IPS-15b (cell line): ENCODE measurements at regions not wholly inside any gene's neighbourhood (a gene's known extent, or its start where the extent isn't known, plus 50 kb on each side); places are given as distances from the start of the nearest gene placed in this dataset.
A peak's percentile ranks its signal among the peaks of the same experiment; 100 is the strongest.
"Not testable (repeated sequence)": the region's sequence is repeated elsewhere in the genome, so short reads cannot be mapped to it uniquely, and the experiment has no call there.

Experiments used
- H3K27me3 ChIP-seq: one replicate; pipeline ENCODE4 v1.6.1; 2013; ENCODE audit warnings: low read length; ENCODE audit not compliant: control insufficient read depth, insufficient read depth
- H3K36me3 ChIP-seq: one replicate; pipeline ENCODE4 v1.6.1; 2013; ENCODE audit warnings: low read length; ENCODE audit not compliant: control insufficient read depth, insufficient read depth
- H3K4me1 ChIP-seq: one replicate; pipeline ENCODE4 v1.6.1; 2013; ENCODE audit warnings: mild to moderate bottlenecking, low read length; ENCODE audit not compliant: control insufficient read depth, insufficient read depth
- H3K4me3 ChIP-seq: one replicate; pipeline ENCODE4 v1.5.1; 2013; ENCODE audit warnings: low read depth, low read length
- H3K9ac ChIP-seq: one replicate; pipeline ENCODE4 v1.6.1; 2013; ENCODE audit warnings: low read depth, mild to moderate bottlenecking, low read length
- H3K9me3 ChIP-seq: one replicate; pipeline ENCODE4 v1.6.1; 2013; ENCODE audit warnings: mild to moderate bottlenecking, low read length; ENCODE audit not compliant: control insufficient read depth, insufficient read depth

DNA sequence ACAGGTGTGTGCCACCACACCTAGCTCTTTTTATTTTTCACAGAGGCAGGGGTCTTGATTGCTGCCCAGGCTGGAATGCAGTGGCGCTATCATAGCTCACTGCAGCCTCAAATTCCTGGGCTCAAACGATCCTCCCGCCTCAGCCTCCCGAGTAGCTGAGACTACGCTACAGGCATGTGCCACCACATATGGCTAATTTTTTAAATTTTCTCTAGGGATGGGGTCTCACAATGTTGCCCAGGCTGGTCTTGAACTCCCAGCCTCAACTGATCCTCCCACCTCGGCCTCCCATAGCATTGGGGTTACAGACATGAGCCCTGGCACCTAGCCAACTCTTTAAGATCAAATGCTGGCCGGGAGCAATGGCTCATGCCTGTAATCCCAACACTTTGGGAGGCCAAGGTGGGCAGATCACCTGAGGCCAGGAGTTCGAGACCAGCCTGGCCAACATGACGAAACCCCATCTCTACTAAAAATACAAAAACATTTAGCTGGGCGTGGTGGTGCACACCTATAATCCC is 50.6 kb upstream of the MYL10 start:
- not testable (repeated sequence) for H3K27me3 ChIP-seq, H3K4me3 ChIP-seq, H3K36me3 ChIP-seq, H3K9me3 ChIP-seq, H3K4me1 ChIP-seq, H3K9ac ChIP-seq

DNA sequence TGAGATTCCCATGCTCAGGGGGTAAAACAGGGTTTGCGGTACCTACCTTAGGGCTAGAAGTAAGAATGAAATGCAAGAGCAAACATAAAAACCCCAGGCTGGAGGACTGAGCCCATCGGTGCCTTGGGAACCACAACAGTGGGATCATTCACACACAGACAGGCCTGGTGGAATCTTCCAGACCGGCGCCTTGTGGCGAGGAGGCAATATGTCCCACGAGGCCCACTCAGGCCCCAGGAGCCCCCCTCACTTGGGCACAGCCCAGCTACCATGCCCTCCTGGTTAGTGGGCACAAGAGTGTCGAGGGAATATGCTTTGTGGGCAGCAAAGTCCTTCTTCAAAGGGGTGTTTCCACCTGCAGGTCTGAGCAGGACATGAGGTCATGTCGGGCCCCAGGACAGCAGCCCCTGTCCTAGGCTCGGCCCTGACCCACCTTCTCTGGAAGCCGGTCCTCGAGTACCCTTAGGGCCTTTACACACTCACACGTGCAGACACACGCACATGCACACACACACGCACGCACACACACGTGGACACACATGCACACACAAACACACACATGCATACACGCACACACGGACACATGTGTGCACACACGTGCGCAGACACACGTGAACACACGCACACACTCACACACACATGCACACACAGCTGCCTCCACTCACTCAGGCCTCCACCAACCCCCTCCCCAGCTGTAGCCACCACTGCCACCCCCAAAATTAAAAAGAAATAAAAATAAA is 51.5 kb upstream of the MYL10 start:
- H3K4me1 ChIP-seq, result no peaks in the 10 kb centered on the region
- H3K9me3 ChIP-seq, result no peaks in the 10 kb centered on the region
- no peaks in the 10 kb centered on the region for H3K36me3 ChIP-seq
- H3K27me3 ChIP-seq, result no peaks in the 10 kb centered on the region
- H3K9ac ChIP-seq, result no peak overlapping the region
- H3K4me3 ChIP-seq, result no peak overlapping the region

DNA sequence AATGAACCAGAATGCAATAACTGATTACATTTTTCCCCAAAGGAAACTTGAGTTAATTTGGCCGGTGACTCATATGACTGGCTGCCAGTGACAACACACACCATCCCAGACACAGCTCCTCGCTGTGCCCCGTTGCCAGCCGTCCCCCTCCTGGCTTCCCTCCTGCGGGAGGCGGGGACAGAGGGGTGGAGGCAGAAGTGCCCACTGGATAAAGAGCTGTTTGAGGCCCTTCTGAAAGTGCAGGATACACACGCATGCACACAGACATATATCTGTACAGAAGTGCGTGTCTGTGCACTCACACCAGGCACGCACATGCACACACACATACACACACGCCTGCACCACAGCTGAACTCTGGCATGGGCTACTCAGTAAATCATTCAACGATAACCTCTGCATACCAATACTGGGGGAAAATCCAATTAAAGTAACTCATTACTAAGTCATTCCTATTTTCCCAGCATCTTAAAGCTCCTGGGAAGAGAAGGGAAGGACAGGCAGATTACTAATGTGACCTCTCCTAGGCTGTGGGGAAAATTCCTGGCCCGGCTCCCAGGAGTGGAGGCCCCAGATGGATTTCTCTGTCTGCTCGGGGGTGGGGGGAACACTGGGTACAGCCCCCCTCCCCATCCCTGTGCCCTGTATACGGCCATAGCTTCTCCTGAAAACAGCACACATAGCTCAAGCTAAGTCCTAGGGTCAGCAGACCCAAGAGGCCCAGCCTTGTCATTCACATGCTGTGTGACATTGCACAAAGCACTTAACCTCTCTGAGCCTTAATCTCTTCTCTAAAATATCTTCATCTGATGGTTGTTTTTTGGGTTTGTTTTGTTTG is 52.3 kb upstream of the MYL10 start:
- Histone ChIP-seq H3K4me1 (no peaks in the 10 kb centered on the region), H3K36me3 (no peaks in the 10 kb centered on the region), H3K4me3 (no peak overlapping the region), H3K27me3 (no peaks in the 10 kb centered on the region), H3K9ac (no peak overlapping the region), H3K9me3 (no peaks in the 10 kb centered on the region)

DNA sequence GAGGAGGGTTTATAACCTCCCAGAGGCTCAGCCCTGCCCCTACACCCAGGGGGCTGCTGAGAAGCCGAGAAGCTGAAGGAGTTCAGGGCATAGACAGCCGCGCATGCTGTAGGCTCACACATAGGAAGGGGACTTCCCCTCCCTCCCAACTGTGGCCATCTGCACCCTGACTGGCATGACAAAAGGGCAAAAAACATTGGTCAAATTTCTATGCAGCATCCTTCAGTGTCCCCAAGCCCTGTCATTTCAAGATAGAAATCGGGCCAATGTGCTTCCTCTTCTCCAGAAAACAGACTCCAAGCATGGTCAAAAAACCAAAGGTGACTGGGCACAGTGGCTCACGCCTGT is 55.9 kb upstream of the MYL10 start:
- H3K4me3 ChIP-seq, result no peak overlapping the region
- H3K9ac ChIP-seq, result no peak overlapping the region
- H3K9me3 ChIP-seq, result no peaks in the 10 kb centered on the region
- H3K36me3 ChIP-seq, result no peaks in the 10 kb centered on the region
- no peaks in the 10 kb centered on the region for H3K4me1 ChIP-seq
- peaks cover 6% of the 10 kb centered on the region for H3K27me3 ChIP-seq

DNA sequence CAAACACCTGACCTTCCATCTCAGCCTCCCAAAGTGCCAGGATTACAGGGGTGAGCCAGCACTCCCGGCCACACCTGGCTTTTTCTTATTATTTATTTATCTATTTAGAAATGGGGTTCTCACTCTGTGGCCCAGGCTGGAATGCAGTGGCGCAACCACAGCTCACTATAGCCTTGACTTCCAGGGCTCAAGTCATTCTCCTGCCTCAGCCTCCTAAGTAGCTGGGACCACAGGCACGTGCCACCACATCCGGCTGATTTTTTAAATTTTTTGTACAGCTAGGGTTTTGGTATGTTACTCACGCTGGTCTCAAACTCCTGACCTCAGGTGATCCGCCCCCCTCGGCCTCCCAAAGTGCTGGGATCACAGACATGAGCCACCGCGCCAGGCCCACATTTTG is 56.9 kb upstream of the MYL10 start:
- Histone ChIP-seq H3K4me3 (no peak overlapping the region), H3K36me3 (no peaks in the 10 kb centered on the region), H3K27me3 (peaks cover 6% of the 10 kb centered on the region), H3K4me1 (no peaks in the 10 kb centered on the region), H3K9me3 (no peaks in the 10 kb centered on the region), H3K9ac (no peak overlapping the region)

DNA sequence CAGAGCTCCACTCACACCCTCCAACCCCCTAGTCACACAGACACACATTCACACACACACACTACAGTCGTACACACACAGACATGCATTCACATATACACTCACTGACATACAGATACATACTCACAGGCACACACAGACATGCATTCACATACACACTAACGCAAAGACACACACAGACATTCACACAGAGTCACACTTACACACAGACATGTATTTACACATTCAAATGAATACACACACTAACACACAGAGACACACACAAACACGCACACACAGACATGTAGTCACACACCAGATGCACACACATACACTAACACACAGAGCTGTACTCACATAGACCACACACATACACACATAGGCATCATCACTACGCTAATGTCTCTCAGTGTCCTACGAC is 58.0 kb upstream of the MYL10 start:
- Histone ChIP-seq H3K9me3 (no peaks in the 10 kb centered on the region), H3K9ac (no peak overlapping the region), H3K27me3 (peaks cover 6% of the 10 kb centered on the region)

DNA sequence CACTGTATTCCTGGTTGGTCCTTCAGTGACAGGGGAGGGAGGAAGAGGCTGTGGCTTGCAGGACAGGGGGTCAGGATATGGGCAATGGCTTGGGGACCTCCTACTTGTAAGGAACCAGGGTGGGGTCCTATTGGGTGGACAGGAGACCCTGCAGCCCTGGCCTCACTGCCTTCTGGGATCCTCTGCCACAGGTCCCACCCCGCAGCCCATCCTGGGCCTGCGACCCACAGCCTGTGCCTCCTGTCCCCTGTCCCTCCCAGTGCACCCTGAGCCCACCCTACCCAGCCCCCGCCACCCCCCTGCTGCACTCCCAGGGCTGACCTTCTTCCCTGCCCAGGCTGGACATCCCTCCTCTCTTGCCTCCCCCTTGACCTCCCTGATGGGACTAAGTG is 58.7 kb upstream of the MYL10 start:
- Histone ChIP-seq H3K9me3 (no peaks in the 10 kb centered on the region), H3K36me3 (no peaks in the 10 kb centered on the region), H3K4me3 (no peak overlapping the region), H3K4me1 (no peaks in the 10 kb centered on the region), H3K9ac (no peak overlapping the region), H3K27me3 (peaks cover 6% of the 10 kb centered on the region)

More for the DNA sequence above, 58.0 kb upstream of the MYL10 start:
- Histone ChIP-seq H3K4me3 (no peak overlapping the region), H3K4me1 (no peaks in the 10 kb centered on the region), H3K36me3 (no peaks in the 10 kb centered on the region)

DNA sequence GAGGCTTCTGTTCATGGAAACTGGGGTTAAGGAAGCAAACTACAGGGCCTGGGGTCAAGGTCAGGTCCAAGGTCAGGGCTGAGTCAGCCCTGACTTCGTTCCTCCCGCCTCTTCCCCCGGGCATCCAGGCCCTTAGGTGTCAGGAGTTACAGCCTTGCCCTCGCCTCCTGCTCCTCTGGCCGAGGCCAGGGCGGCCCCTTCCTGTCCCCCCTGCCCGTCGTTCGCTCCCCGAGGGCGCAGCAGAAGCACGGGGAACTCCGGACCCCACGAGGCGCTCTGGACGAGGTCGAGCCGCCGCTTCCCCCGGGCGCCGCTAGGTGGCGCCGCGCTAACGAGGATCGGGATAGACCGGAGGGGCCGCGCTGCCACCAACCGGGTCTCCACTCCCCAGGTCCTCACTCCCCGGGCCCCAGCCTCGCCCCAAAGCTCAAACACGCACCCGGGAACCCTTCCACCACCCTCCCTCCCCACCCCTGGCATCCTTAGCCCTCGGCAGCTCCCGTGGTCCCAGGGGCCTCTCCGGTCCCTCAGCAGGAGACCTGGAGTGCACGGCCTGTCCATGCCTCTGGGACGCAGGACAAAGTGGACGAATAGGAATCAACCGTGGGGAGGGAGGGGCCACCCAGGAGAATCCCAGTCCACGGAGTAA is 59.2 kb upstream of the MYL10 start:
- Histone ChIP-seq H3K36me3 (no peaks in the 10 kb centered on the region), H3K9ac (no peak overlapping the region), H3K27me3 (peaks cover 6% of the 10 kb centered on the region), H3K9me3 (no peaks in the 10 kb centered on the region), H3K4me1 (no peaks in the 10 kb centered on the region), H3K4me3 (peak overlapping the region; percentile 18)

DNA sequence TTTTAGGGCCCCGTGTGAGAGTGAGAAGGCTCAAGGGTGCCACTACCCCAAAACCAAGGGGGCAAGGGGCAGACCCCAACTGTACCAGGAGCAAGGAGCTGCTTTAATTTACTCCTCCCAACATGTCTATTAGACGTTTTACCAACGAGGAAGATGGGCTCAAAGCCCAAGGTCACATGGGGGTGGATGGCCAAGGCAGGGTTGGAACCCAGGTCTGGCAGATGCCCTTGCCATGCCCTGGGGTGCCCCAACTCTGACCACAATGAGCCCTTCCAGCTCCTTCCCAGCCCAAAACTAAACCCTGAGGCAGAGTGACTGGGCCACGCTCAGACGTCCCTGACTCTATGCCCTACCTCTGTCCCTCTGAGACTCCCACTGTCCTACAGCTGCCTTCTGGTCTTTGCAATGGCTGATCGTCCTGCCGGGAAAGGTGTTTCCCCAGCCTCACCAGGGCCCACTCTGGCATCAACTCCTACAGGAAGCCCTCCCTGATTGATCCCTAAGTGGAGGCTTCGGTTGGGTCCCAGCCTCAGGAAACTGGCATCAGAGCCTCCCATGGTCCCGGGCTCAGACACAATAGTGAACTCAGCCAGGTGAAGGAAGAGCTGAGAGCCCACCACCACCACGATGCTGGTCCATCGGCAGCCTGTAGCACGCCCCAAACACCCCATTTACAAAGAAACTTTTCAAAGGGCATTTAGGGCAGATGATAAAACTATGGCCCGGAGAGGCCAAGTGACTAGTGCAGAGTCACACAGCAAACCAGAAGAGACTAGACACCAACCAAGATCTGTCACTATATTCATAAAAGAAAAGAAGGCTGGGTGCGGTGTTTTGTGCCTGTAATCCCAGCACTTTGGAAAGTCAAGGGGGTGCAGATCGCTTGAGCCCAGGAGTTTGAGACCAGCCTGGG is 60.2 kb upstream of the MYL10 start:
- H3K27me3 ChIP-seq, result peaks cover 6% of the 10 kb centered on the region
- no peaks in the 10 kb centered on the region for H3K36me3 ChIP-seq
- H3K9me3 ChIP-seq, result no peaks in the 10 kb centered on the region
- no peaks in the 10 kb centered on the region for H3K4me1 ChIP-seq
- H3K9ac ChIP-seq, result no peak overlapping the region
- no peak overlapping the region for H3K4me3 ChIP-seq

DNA sequence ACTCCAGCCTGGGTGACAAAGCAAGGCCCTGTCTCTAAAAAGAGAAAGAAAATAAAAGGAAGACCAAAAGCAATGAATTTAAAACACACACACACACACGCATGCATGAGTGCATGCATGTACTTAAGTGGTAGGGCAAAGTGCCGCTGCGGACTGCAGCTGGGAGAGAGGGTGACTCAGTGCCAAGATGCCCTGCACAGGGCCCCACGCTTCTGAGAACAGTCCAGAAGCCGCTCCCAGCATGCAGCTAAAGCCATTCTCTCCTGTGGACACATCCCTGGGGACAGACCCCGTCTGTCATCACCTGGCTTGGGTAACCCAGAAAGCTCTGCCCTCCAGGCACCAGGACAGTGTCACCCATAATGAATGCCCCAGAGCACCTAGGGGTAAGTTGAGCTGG is 61.0 kb upstream of the MYL10 start:
- H3K4me1 ChIP-seq, result no peaks in the 10 kb centered on the region
- no peak overlapping the region for H3K4me3 ChIP-seq
- H3K36me3 ChIP-seq, result no peaks in the 10 kb centered on the region
- H3K27me3 ChIP-seq, result peaks cover 6% of the 10 kb centered on the region
- no peak overlapping the region for H3K9ac ChIP-seq
- no peaks in the 10 kb centered on the region for H3K9me3 ChIP-seq

DNA sequence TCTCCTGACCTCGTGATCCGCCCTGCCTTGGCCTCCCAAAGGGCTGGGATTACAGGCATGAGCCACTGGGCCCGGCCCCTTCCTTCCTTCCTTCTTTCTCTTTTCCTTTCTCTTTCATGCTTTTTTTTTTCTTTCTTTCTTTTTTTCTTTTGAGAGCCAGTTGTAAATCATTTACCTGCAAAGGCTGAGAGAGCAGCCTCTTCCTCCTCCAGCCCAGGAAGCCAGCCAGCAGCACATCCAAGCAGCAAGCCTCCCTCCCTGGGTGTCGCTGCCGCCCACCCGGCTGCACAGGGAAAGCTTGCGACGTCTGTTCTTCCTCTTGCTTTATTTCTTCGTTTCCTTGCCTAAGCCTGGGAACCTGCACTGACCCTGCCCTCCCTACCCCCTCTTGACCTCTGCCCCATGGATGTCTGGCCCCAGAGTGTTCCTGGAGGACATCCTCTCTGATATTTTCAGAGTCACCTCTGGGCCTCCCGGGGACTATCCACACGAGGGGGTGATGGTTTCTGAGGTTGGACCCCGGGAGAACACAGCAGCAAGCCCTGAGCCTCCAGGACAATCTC is 62.8 kb upstream of the MYL10 start:
- Histone ChIP-seq H3K4me1 (no peaks in the 10 kb centered on the region), H3K36me3 (no peaks in the 10 kb centered on the region), H3K9me3 (no peaks in the 10 kb centered on the region), H3K27me3 (peaks cover 6% of the 10 kb centered on the region), H3K4me3 (no peak overlapping the region), H3K9ac (no peak overlapping the region)
